ENCODE measurements at regions not wholly inside any gene's neighbourhood (a gene's known extent, or its start where the extent isn't known, plus 50 kb on each side); places are given as distances from the start of the nearest gene placed in this dataset.
"Not testable (repeated sequence)": the region's sequence is repeated elsewhere in the genome, so short reads cannot be mapped to it uniquely, and the experiment has no call there.

DNA sequence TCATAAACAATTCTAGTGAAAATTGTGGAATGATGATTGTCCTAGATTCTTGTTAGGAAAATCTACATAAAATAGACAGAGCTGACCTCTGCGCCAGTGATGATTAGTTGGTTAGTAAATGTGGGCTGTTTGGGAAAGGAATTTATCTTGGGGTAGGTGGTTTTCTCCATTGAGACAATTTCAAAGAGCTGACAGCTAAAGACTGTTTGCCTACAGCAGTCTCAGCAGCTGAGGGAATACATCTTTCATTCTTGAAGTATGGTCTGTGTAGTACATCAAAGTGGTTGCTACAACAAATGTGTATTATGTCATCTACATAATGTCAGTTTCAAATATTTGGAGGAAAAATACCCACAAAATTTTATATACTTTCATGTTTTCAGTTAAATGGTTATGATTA is 117.2 kb upstream of the TRPC4 start:
- no peak for DNase-seq

DNA sequence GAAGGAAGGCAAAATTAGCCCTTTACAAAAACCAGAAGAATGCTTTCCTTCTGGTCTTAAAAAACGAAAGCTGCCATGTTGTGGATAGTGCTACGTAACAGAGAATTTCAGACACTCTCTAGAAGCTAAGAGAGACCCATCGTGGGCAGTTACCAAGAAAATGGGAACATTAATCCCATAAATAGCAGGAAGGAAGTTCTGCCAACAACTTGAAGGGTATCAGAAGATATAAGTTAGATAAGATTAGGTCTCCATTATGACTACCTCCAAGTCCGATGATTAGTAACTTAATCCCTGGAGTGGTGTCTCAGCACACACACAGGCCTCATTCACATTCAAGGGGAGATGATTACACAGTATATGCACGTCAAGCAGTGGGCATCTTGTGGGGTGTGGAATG is 115.7 kb upstream of the TRPC4 start:
- DNase-seq: no peak

DNA sequence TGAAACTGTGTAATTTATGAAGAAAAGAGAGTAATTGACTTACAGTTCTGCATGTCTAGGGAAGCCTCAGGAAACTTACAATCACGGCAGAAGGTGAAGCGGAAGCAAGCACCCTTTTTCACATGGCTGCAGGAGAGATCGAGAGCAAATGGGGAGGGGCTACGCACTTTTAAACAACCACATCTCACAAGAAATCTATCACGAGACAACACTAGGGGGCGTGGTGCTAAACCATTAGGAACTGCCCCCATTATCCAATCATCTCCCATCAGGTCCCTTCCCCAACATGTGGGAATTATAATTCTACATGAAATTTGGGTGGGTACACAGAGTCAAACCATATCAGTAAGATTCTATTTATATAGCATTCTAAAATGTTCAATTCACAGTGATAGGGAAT is 114.8 kb upstream of the TRPC4 start:
- no peak for DNase-seq

DNA sequence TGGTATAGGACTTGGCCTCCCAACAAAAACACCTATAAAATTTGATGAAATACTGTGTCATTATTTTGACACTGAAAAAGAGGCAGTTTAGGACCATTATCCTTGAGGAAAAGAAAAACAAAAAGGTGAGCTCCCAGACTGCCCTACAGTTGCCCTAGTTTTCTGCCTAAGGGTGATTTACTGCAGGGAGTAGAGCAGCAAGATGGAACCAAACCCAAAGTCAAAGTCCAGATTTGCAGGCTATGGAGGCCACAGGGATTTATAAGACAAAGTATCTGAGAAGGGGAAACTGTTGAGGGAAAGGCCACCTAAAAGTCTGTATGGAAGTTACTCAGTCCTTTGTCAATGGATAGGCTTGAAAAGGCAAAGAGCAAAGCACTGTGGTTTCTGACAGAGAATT is 112.4 kb upstream of the TRPC4 start:
- no peak for DNase-seq

DNA sequence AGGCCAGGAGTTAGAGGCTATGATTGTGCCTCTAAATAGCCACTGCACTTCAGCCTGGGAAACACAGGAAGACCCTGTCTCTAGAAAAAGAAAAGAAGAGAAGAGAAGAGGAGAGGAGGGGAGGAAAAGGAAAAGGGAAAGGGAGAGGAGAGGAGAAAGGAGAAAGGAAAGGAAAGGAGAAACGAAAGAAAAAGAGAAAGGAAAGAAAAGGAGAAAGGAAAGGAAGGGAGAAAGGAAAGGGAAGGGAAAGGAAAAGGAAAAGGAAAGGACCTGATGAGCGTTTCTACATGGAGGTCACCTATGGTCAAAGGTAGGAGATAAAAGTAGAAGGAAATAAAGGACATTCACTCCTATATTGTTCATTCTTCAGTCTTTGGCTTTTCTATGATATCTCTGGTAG is 109.1 kb upstream of the TRPC4 start:
- DNase-seq: no peak

DNA sequence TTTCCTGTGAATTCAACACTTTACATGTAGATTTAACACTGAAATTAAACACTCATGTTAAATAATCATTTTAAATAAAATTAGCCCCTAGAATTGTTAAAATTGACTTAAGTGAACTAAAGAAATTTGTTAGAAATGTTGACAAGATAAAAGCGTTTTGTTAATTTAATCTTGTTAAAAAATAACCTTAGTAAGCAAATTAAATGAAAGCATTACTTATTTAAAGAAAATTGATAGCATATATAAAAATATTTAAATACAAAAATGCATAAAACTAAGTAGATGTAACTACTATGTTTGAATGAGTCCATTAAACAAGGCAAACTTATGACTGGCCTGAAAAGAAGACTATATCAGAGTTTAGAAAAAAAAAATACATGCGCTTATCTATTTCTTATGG is 99.0 kb upstream of the TRPC4 start:
- DNase-seq: no peak

DNA sequence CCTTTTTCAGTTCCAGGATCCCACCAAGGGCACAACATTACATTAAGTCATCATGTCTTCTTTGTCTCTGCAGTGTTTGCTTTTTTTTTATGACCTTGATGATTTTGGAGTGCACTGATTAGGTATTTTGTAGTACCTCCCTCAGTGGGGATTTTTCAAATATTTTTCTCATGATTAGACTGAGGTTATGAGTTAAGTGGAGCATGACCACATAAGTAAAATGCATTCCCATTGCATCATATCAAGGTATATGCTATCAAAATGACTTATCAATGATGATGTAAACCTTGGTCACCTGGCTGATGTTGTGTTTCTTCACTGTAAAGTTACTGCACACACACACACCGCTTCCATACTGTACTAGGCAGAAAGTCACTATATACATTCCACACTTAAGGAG is 96.7 kb upstream of the TRPC4 start:
- DNase-seq: no peak

DNA sequence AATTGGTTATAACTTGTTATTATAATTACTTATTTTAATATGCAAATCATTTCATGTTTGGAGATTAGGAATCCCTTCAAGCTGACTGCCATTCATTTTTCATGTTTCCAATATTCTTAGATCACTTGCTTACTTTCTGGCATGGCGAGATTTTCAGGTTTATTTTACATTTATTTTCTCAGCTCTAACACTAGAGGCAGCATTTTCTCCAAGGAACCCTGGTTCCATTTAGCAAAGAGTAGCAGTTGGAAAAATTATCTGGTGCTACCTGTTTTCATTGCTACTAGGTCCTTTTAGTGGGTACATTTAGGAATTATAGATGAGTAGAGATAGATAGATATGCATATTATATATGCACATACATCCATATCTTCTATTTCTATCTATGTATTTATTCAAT is 90.9 kb upstream of the TRPC4 start:
- no peak for DNase-seq

DNA sequence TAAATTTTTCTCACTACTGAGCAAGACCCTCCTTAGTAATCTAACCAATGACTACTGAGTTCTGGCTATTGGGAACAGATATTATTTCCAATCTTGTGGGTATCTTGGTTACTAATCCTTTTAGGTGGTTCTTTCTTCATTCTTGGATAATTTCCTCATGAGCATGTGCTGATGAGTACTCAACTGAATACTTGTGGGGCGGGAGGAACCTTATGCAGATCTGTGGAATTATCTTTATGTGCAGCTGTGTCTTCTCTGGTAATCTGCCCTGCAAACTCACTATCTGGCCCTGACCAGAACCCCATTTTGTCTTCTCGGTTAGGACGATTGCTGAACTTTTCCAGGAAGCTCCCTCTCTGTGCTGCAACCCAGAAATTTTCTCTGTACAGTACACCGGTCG is 89.7 kb upstream of the TRPC4 start:
- DNase-seq: no peak

DNA sequence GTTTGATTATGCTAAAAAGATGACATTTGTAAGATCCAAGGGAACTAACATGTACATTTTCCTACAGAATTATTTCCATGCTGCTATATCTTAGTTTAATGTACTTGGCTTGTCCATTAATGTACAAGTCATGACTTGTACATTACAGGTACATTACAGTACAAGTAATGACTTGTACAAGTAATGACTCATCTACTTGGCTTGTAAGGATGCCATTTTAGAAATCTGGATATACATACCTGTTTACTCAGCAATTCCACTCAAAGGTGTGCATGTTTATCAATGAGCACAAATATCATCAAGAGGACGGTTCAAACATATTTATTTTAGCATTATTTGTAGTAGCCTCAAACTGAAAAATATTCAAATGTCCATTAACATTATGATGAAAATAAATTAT is 87.0 kb upstream of the TRPC4 start:
- DNase-seq: no peak

DNA sequence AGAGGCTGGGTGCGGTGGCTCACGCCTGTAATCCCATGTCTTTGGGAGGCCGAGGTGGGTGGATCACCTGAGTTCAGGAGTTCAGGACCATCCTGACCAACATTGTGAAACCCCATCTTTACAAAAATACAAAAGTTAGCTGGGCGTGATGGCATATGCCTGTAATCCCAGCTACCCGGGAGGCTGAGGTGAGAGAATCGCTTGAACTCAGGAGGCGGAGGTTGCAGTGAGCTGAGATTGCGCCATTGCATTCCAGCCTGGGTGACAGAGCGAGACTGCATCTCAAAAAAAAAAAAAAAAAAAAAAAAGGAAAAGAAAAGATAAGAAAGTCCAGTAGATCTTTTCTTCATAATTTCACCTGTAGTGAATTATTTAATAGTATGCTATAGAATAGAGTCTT is 85.0 kb upstream of the TRPC4 start:
- DNase-seq: not testable (repeated sequence)

DNA sequence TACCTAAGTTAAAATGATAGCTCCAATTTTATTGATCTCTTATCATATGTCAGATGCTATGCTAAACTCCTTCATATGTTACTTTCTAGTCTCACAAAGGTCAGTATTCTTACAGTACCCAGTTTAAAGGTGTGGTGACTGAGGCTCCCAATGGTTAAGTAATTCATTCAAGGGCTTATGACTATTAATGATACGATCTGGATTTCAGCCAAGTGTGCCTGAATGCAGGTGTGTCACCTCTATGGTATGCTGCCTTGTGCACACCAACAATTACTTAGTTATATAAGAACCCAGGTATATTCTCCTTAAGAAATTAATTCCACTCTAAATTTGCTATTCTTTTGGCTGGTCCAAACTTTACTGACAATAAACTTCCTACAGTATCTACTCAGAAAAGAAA is 84.6 kb upstream of the TRPC4 start:
- DNase-seq: no peak

DNA sequence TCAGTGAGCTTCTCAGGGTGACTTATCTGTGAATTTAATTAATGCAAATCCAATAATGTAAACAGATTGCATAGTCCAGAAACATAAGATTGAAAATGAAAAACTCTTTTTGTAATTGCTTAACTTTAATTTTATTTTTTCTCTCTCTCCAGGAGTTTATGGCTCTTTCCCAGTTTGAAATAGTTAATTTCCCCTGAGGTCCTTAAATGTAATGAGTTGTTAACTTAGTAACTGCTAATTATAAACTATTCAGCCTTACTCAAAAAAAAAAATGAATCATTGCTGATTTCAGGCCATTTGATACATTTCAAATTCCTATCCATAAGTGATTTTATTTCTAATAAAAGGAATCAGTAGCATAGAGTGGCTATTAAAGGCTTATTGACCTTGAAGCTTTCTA is 84.1 kb upstream of the TRPC4 start:
- no peak for DNase-seq

DNA sequence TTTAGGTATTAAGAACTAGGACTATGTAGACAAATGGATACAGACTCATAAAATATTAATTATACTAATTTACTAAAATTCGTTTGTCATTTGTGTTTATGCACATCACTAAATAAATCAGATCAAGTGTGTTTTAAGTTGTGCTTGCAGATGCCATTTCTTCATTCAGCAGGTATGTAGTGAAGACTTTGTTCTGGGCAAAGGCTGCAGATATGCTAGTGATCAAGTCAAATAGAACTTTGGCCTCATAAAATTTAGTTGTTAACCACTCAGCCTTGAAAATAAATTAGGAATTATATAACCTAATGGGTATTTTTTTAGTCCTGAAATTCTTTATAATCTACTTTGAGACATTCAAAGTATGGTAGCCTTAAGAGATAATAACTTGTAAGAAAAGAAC is 80.4 kb upstream of the TRPC4 start:
- DNase-seq: no peak

DNA sequence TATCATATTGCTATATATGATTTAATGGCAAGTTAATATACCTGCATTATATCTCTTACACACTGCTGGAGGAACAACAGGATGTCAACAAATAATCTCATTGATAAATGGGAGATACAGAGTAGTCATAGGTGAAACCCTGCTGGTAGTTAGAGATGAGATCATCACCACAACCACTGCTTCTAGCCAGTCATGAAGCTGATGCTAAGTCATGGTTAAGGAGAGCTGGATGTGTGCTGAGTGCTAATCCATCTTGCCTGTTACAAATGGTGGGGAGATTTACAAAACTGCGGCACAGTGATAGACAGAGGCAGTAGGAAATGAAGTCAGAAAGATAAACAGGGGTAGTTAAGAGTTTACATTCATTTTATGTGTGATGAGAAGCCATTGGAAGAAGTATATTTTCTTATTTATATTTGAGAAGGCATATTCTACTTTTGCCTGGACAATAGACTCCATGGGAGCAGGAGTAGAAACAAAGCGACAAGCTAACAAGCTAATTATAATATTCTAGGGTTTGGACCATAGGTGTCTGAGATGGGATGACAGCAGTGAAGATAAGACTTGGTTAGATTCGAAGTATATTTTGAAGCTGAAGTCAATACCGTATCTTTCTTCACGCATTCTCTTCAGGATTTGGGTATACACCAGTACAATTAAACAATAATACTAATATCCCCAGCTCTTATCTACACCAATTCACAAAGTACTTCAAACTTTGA is 78.0 kb upstream of the TRPC4 start:
- DNase-seq: no peak

DNA sequence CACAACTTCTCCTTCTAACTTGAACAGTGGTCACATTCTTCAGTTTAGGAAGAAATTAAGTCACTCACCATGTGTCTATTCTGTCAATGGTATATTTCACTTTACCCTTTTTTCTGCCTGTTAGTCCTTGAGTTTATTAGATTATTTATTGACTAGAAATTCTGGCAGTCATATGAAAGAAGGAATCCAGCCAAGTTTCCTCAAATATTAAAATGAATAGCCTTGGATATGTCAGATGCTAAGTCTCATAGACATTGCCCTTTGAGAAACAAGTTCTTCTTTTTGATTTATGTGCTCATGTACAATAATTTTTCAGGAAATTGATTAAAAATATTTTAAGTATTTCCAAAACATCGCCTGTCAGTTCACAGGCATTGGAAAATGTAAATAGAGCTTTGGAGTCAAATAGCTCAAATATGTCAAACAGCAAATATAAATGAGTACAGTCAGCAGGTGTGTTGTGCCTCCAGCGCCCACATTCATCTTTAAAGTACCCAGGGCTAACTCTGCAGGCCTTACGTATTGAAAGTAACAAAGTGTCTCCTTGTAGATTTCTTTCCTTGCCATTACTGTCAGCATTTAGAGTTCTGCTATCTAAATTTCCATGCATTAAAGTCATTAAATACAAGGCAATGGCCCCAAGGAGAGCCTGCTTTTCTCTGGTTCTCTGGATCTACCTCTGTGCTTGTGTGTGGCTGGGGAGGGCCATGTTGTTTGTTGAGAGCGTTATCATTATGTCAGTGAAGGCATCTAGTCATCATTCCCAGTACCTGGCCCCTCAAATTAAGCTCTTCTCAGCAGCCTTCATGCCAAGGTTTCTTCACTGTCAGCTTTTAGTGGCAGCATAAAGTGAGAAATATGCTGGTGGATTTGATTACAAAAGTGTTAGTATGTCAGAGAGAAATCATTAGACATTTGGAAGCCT is 76.3 kb upstream of the TRPC4 start:
- DNase-seq: no peak

DNA sequence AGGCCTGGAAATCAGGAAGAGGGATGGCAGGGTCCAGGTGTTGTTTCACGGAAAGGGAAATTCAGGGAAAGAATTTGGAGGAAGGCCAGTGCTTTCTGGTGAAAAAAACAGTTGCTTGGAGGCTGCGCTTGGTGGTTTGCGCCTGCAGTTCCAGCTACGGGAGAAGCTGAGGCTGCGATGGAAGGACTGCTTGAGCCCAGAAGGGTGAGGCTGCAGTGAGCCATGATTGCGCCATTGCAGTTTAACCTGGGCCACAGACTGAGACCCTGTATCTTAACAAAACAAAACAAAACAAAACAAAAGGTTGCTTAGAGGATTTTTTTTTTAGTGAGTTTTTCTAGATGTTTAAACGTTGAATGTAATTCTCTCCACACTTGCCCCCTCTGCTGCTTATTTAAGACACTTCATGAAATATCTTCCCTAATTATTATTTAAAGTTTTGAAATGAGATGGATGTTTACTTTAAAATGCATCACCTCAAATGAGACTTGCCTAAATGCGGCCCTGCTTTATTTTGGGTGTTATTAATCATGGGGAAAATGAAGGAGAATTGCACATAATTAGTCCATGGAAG is 75.4 kb upstream of the TRPC4 start:
- no peak for DNase-seq

DNA sequence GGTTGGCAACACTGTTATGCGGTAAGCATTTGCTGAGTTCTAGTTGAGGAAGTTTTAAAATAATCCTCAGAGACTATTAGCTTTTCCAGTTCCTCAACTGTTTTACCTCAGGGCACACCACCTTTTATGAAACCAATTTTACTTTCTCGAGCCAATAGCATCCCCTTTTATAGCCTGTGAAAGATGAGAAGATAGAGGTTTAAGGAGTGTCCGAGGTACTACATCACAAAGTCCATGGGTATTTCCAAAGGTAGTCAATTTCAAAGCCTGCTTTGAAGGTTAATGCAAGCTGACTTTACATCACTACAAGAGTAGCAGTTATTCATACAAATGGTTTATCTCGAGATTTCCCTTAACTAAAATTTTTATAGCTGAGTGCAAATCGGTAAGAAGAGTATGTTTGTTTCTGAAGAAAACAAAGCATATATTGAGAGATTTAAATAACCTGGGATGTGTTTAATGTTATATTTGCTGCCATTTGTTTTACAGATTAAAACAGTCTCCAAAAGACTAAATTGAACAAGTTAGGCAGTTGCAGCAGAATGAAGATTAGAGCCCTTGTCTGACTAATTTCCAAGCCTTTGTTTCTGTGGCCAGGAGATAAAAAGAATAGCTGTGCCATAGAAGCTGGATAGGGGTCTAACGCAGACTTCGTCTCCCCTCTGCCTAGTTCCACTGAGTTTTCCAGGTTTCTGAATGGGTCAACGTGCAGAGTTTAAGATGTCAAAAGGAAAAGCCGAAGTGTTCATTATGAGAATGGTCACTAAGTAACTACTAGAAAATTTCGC is 74.7 kb upstream of the TRPC4 start:
- no peak for DNase-seq

DNA sequence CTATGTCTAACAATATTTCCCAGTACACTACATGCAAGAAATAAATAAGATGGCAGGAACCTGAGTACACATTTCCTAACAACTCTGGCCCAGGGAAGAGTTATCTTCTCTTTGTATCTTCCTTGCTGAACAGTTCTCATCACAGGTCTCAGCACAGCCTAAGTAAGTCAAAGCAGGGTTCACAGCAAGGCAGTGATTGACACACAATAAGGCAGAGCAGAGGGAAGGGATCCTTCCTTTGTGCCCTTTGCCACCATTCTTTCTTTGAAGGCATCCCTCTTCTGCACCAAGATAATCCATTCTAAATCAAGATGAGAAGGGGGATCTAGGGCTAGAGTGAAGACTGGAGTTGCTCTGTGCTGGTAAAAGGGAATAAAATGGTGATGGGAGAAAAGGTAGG is 73.4 kb upstream of the TRPC4 start:
- DNase-seq: no peak

DNA sequence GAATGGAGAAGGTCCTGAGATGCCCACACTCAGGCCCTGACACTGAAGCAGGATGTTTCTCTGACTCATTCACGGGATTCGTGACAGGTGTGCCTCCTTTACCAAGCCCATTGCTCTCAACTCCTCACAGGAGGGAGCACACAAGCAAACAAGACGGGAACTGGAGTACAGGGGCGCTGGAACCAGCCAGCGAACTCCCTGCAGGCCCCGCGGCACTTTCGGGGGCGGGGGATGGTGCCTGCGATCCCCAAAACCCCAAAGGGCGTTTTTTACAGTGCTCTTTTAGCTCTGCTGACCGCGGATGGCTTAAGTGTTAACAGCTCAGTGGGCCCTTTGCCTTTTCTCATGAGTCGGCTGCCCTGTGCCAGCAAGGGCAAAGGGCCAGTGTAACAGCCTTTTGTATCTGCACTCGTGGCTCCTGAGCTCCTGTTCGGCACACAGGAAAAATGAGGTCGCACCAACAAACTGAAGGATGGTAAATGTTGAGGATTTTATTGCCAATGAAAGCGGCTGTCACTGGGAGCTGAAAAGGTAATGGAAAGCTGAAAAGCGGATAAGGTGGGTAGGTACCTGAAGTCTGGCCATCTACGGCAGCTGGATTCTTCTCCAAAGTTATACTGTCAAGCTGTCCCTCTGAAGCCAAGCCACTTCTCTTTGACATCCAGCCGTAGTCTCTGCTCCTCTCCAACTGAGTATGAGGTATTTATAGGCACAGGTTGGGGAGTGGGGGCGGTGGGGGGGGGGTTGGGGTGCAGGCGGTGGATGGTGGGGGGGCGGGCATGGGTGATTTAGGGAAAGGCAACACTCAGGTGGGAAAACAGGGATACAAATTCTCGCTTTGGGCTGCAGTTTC is 65.0 kb upstream of the TRPC4 start:
- no peak for DNase-seq

DNA sequence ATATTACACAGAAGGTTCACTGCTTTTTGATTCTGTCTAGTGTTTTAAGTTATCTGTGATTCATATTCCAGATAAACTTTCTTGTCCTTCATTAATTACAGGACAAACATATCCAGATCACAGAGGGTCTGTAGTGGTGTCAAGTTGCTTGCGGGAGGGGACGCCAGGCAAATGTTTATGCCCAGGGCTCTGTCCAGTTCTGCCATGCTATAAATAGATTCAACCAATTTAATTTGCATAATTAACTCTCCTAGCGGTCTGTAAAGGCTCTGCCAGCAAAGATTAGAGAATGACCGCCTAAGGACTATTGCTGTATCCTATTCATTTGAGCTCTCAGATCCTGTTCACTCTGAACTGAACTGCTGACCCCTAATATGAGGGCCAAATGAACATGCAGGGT is 59.7 kb upstream of the TRPC4 start:
- DNase-seq: no peak

DNA sequence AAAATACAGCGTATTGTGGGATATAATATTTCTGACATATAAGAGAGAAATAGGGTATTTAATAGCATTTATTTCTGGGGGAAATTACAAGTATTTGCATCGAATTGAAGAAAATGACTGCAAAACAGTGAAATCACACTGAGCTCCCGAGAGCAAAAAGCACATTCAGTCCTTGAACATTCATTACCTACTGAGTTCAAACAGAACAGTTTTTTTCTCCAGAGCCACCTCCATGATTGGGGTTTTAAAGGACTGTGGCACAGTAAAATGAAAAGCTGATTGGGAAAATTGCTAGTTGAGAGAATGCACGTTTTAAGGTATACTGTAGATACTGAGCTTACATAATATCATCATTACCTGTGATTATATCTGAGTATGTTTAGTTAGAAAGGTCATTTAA is 58.0 kb upstream of the TRPC4 start:
- DNase-seq: no peak
